T-cell (primary cell): ENCODE measurements at regions not wholly inside any gene's neighbourhood (a gene's known extent, or its start where the extent isn't known, plus 50 kb on each side); places are given as distances from the start of the nearest gene placed in this dataset.

ENCODE experiments used
- ATAC-seq, 4 experiments: fragments of 200-7000 bp in 3 of 4; fragments of 150-1000 bp in 1 of 4; cut with Tn5 transposase; replicated peaks in 1 of 4; 1 replicate in 3 of 4; 2 replicates in 1 of 4; pipeline ENCODE4 v1.10.0; 2021; ENCODE audit warnings: moderate library complexity in 3 of 4, mild to moderate bottlenecking in 2 of 4, moderate number of reproducible peaks in 1 of 4
- CTCF ChIA-PET, 2 donors: fragments of 300-600 bp; sonication (Branson Sonifier 250); formaldehyde crosslinking; loops; one replicate each; lab custom pipeline; 2022; ENCODE audit warnings: antibody characterized with exemption in 2 of 2; lab: Charles Lee
- POLR2A ChIA-PET, 2 donors: fragments of 300-600 bp; sonication (Branson Sonifier 250); formaldehyde crosslinking; loops; one replicate each; lab custom pipeline; 2022; ENCODE audit warnings: antibody characterized with exemption in 2 of 2; lab: Charles Lee
- DNase-seq, 35 experiments: peaks; one replicate each; pipeline versions ENCODE4 v3.0.0 to v3.0.0-alpha.2; 2013 to 2023
- H3K27ac ChIP-seq: one replicate; pipeline ENCODE4 v1.5.1; 2013; ENCODE audit warnings: low read length
- H3K27me3 ChIP-seq, 2 experiments: replicated peaks in 1 of 2; 1 replicate in 1 of 2; 2 replicates in 1 of 2; pipeline versions ENCODE4 v1.6.1 to v1.7.0; 2013; ENCODE audit warnings: low read length in 1 of 2, mixed read lengths in 1 of 2; ENCODE audit not compliant: control insufficient read depth in 2 of 2, insufficient read depth in 2 of 2; ENCODE audit errors: extremely low read depth in 1 of 2
- H3K36me3 ChIP-seq, 2 donors: 1 replicate in 1 of 2; 2 replicates in 1 of 2; pipeline versions ENCODE4 v1.6.1 to v1.7.0; 2013; ENCODE audit warnings: low read length in 1 of 2; ENCODE audit not compliant: control insufficient read depth in 2 of 2, insufficient read depth in 1 of 2; ENCODE audit errors: extremely low read depth in 1 of 2
- H3K4me1 ChIP-seq, 2 experiments: 1 replicate in 1 of 2; 2 replicates in 1 of 2; pipeline versions ENCODE4 v1.6.1 to v1.7.0; 2013; ENCODE audit warnings: low read length in 2 of 2, mixed read lengths in 1 of 2; ENCODE audit not compliant: insufficient read depth in 2 of 2, control insufficient read depth in 1 of 2; ENCODE audit errors: extremely low read depth in 1 of 2
- H3K4me3 ChIP-seq, 2 donors: 1 replicate in 1 of 2; 2 replicates in 1 of 2; pipeline versions ENCODE4 v1.5.1 to v1.7.0; 2013; ENCODE audit warnings: mild to moderate bottlenecking in 2 of 2, low read length in 1 of 2, moderate library complexity in 1 of 2; ENCODE audit not compliant: control insufficient read depth in 1 of 2; ENCODE audit errors: extremely low read depth in 1 of 2
- H3K9me3 ChIP-seq: 2 replicates; pipeline ENCODE4 v1.7.0; 2013
- H3K27ac Mint-ChIP-seq, 2 donors: one replicate each; pipeline ENCODE4 v1.8.0; 2020 to 2021; ENCODE audit warnings: mild to moderate bottlenecking in 2 of 2, mixed read lengths in 2 of 2
- H3K27me3 Mint-ChIP-seq, 2 donors: one replicate each; pipeline ENCODE4 v1.8.0; 2021 to 2022; ENCODE audit warnings: mixed read lengths in 2 of 2
- H3K36me3 Mint-ChIP-seq: one replicate; pipeline ENCODE4 v1.8.0; 2021; ENCODE audit warnings: mixed read lengths
- H3K4me1 Mint-ChIP-seq, 3 donors: one replicate each; pipeline ENCODE4 v1.8.0; 2020 to 2022; ENCODE audit warnings: mixed read lengths in 3 of 3, mild to moderate bottlenecking in 1 of 3
- H3K4me3 Mint-ChIP-seq, 3 donors: one replicate each; pipeline ENCODE4 v1.8.0; 2020 to 2022; ENCODE audit warnings: mild to moderate bottlenecking in 3 of 3, mixed read lengths in 3 of 3, moderate library complexity in 3 of 3
- H3K9me3 Mint-ChIP-seq, 3 donors: one replicate each; pipeline ENCODE4 v1.8.0; 2020 to 2022; ENCODE audit warnings: mixed read lengths in 3 of 3
- WGBS: methylation state at CpG from one replicate; pipeline ENCODE4 v1.1.5; 2013; ENCODE audit warnings: missing lambda C conversion rate; ENCODE audit not compliant: insufficient coverage; 5-methylcytosine and 5-hydroxymethylcytosine counted together

- Histone ChIP-seq H3K4me1 (no peaks in the 10 kb centered on the region), H3K4me3 (no peak overlapping the region), H3K27me3 (peaks cover 0 to 19% of the 10 kb centered on the region in 2 experiments), H3K9me3 (no peaks in the 10 kb centered on the region), H3K36me3 (no peaks in the 10 kb centered on the region), H3K27ac (no peak overlapping the region)
- H3K27me3 Mint-ChIP-seq, result peaks cover 18 to 20% of the 10 kb centered on the region in 2 donors
- peaks cover 0 to under 1% (median 0%) of the 10 kb centered on the region in 3 donors for H3K9me3 Mint-ChIP-seq
- no peak for ATAC-seq
- WGBS, result 76% methylated on average over 6 of the region's 6 CpGs
- ChIA-PET POLR2A (no interaction called here), CTCF (no interaction called here)
- DNase-seq, result no peak
- H3K27ac Mint-ChIP-seq, result no peak overlapping the region
- H3K36me3 Mint-ChIP-seq, result no peaks in the 10 kb centered on the region
- no peaks in the 10 kb centered on the region for H3K4me1 Mint-ChIP-seq
- no peak overlapping the region for H3K4me3 Mint-ChIP-seq
Measured at GRCh38 chr11:134837887-134838232, 425.8 kb upstream of the B3GAT1 start.

- ChIA-PET CTCF (no interaction called here), POLR2A (no interaction called here)
- Mint-ChIP-seq H3K4me1 (no peaks in the 10 kb centered on the region), H3K4me3 (no peak overlapping the region), H3K27me3 (peaks cover 17 to 20% of the 10 kb centered on the region in 2 donors), H3K27ac (no peak overlapping the region), H3K36me3 (no peaks in the 10 kb centered on the region), H3K9me3 (peaks cover 0 to 5% (median 2%) of the 10 kb centered on the region in 3 donors)
- no peaks in the 10 kb centered on the region for H3K9me3 ChIP-seq
- no peaks in the 10 kb centered on the region for H3K4me1 ChIP-seq
- H3K4me3 ChIP-seq, result no peak overlapping the region
- WGBS, result 40% methylated on average over 1 of the region's 7 CpGs
- no peak for DNase-seq
- ATAC-seq, result no peak
- H3K36me3 ChIP-seq, result no peaks in the 10 kb centered on the region
- H3K27me3 ChIP-seq, result peaks cover 0 to 19% of the 10 kb centered on the region in 2 experiments
- H3K27ac ChIP-seq, result no peak overlapping the region
Measured at GRCh38 chr11:134837166-134837886, 425.3 kb upstream of the B3GAT1 start.

GRCh38 chr11:134836561-134836960 lies 424.5 kb upstream of the B3GAT1 start:
- DNase-seq, result no peak
- CTCF ChIA-PET, result no interaction called here
- Mint-ChIP-seq H3K27ac (no peak overlapping the region), H3K27me3 (peaks cover 16 to 17% of the 10 kb centered on the region in 2 donors), H3K36me3 (no peaks in the 10 kb centered on the region), H3K4me3 (no peak overlapping the region), H3K4me1 (no peaks in the 10 kb centered on the region), H3K9me3 (peaks cover 0 to 5% (median 2%) of the 10 kb centered on the region in 3 donors)
- Histone ChIP-seq H3K27ac (no peak overlapping the region), H3K9me3 (no peaks in the 10 kb centered on the region), H3K4me1 (no peaks in the 10 kb centered on the region), H3K27me3 (peaks cover 0 to 12% of the 10 kb centered on the region in 2 experiments), H3K36me3 (no peaks in the 10 kb centered on the region), H3K4me3 (no peak overlapping the region)
- no peak for ATAC-seq
- WGBS, result 84% methylated on average over 2 of the region's 4 CpGs
- POLR2A ChIA-PET, result no interaction called here

GRCh38 chr11:134835561-134835960 lies 423.5 kb upstream of the B3GAT1 start:
- DNase-seq, result no peak
- Histone ChIP-seq H3K9me3 (no peaks in the 10 kb centered on the region), H3K27ac (no peak overlapping the region), H3K4me3 (no peak overlapping the region), H3K4me1 (no peaks in the 10 kb centered on the region), H3K36me3 (no peaks in the 10 kb centered on the region), H3K27me3 (peaks cover 0 to 9% of the 10 kb centered on the region in 2 experiments)
- ChIA-PET POLR2A (no interaction called here), CTCF (no interaction called here)
- no peaks in the 10 kb centered on the region for H3K36me3 Mint-ChIP-seq
- no peak overlapping the region for H3K27ac Mint-ChIP-seq
- no peak overlapping the region for H3K4me3 Mint-ChIP-seq
- H3K9me3 Mint-ChIP-seq, result peaks cover under 1 to 5% (median 2%) of the 10 kb centered on the region in 3 donors
- H3K4me1 Mint-ChIP-seq, result no peaks in the 10 kb centered on the region
- peaks cover 10 to 12% of the 10 kb centered on the region in 2 donors for H3K27me3 Mint-ChIP-seq
- 59% methylated on average over 4 of the region's 5 CpGs for WGBS
- no peak for ATAC-seq

- Histone ChIP-seq H3K9me3 (no peaks in the 10 kb centered on the region), H3K4me1 (no peaks in the 10 kb centered on the region), H3K4me3 (no peak overlapping the region), H3K27ac (no peak overlapping the region), H3K36me3 (no peaks in the 10 kb centered on the region), H3K27me3 (peaks cover 0 to 4% of the 10 kb centered on the region in 2 experiments)
- H3K36me3 Mint-ChIP-seq, result no peaks in the 10 kb centered on the region
- H3K9me3 Mint-ChIP-seq, result peaks cover 2 to 11% (median 5%) of the 10 kb centered on the region in 3 donors
- no peak overlapping the region for H3K27ac Mint-ChIP-seq
- ChIA-PET POLR2A (no interaction called here), CTCF (no interaction called here)
- H3K27me3 Mint-ChIP-seq, result peaks cover 10 to 16% of the 10 kb centered on the region in 2 donors
- no peaks in the 10 kb centered on the region for H3K4me1 Mint-ChIP-seq
- no peak for DNase-seq
- H3K4me3 Mint-ChIP-seq, result no peak overlapping the region
- no peak for ATAC-seq
Measured at GRCh38 chr11:134830312-134830711, 418.3 kb upstream of the B3GAT1 start.

- Mint-ChIP-seq H3K4me1 (no peaks in the 10 kb centered on the region), H3K9me3 (no peaks in the 10 kb centered on the region), H3K27me3 (peaks cover 17 to 34% of the 10 kb centered on the region in 2 donors), H3K27ac (no peak overlapping the region), H3K36me3 (no peaks in the 10 kb centered on the region), H3K4me3 (no peak overlapping the region)
- ChIA-PET CTCF (no interaction called here), POLR2A (no interaction called here)
- 78% methylated on average over 3 of the region's 4 CpGs for WGBS
- no peak overlapping the region for H3K4me3 ChIP-seq
- no peak overlapping the region for H3K27ac ChIP-seq
- ATAC-seq, result no peak
- H3K36me3 ChIP-seq, result no peaks in the 10 kb centered on the region
- no peaks in the 10 kb centered on the region for H3K4me1 ChIP-seq
- no peak for DNase-seq
- no peaks in the 10 kb centered on the region for H3K9me3 ChIP-seq
- peaks cover 0 to 23% of the 10 kb centered on the region in 2 experiments for H3K27me3 ChIP-seq
Measured at GRCh38 chr11:134823970-134824369, 411.9 kb upstream of the B3GAT1 start.
